PC-9 (cell line): ENCODE measurements at regions not wholly inside any gene's neighbourhood (a gene's known extent, or its start where the extent isn't known, plus 50 kb on each side); places are given as distances from the start of the nearest gene placed in this dataset.

Source experiments
- BruUV-seq: library from RNA; stranded (reverse); fragments of 400-500 nt; replicated peaks from 2 replicates; lab custom pipeline; 2021; lab: Mats Ljungman, UMichigan
- CTCF ChIA-PET: fragments of 300-600 bp; sonication (Branson Sonifier 250); formaldehyde crosslinking; loops from one replicate; lab custom pipeline; 2022; ENCODE audit warnings: antibody characterized with exemption; lab: Charles Lee
- POLR2A ChIA-PET: fragments of 300-600 bp; sonication (Branson Sonifier 250); formaldehyde crosslinking; loops from one replicate; lab custom pipeline; 2022; ENCODE audit warnings: antibody characterized with exemption; ENCODE audit not compliant: unreplicated experiment; lab: Charles Lee
- DNase-seq, 2 experiments: peaks; one replicate each; pipeline versions ENCODE4 v3.0.0 to v3.0.0-alpha.2; 2015 to 2022; ENCODE audit warnings: mixed read lengths in 1 of 2
- H2AFZ ChIP-seq: fragments of 200-600 bp; sonication (generic); 2 replicates; pipeline ENCODE4 v1.8.1; 2017; ENCODE audit warnings: antibody characterized with exemption
- H3F3A ChIP-seq: fragments of 200-600 bp; sonication (generic); 2 replicates; pipeline ENCODE4 v1.8.1; 2017; ENCODE audit warnings: antibody characterized with exemption, mild to moderate bottlenecking, low read depth; ENCODE audit not compliant: insufficient read depth
- H3K27ac ChIP-seq: fragments of 200-600 bp; sonication (generic); 2 replicates; pipeline ENCODE4 v1.6.1; 2016; ENCODE audit warnings: mixed run types
- H3K27me3 ChIP-seq: fragments of 200-600 bp; sonication (generic); 2 replicates; pipeline ENCODE4 v1.6.1; 2016; ENCODE audit warnings: low read depth, mixed run types; ENCODE audit not compliant: insufficient read depth
- H3K36me3 ChIP-seq: fragments of 200-600 bp; sonication (generic); 2 replicates; pipeline ENCODE4 v1.6.1; 2016; ENCODE audit warnings: low read depth, mixed run types
- H3K4me1 ChIP-seq: fragments of 200-600 bp; sonication (generic); replicated peaks from 2 replicates; pipeline ENCODE4 v1.6.1; 2016; ENCODE audit warnings: mixed run types; ENCODE audit not compliant: insufficient read depth
- H3K4me2 ChIP-seq: fragments of 200-600 bp; sonication (generic); 2 replicates; pipeline ENCODE4 v1.6.1; 2017; ENCODE audit warnings: mixed run types
- H3K4me3 ChIP-seq: fragments of 200-600 bp; sonication (generic); 2 replicates; pipeline ENCODE4 v1.6.1; 2016; ENCODE audit warnings: mixed run types
- H3K79me2 ChIP-seq: fragments of 200-600 bp; sonication (generic); 2 replicates; pipeline ENCODE4 v1.6.1; 2017; ENCODE audit warnings: low read depth, mixed run types
- H3K9me2 ChIP-seq: fragments of 200-600 bp; sonication (generic); 2 replicates; pipeline ENCODE4 v1.8.1; 2017; ENCODE audit warnings: mild to moderate bottlenecking; ENCODE audit not compliant: insufficient read depth
- H3K9me3 ChIP-seq: fragments of 200-600 bp; sonication (generic); 2 replicates; pipeline ENCODE4 v1.8.1; 2016; ENCODE audit warnings: low read depth; ENCODE audit not compliant: insufficient read depth
- H4K20me1 ChIP-seq: fragments of 200-600 bp; sonication (generic); 2 replicates; pipeline ENCODE4 v1.8.1; 2017; ENCODE audit not compliant: insufficient read depth
- EZH2 ChIP-seq: fragments of 200-600 bp; sonication (generic); IDR thresholded peaks from 2 replicates; pipeline ENCODE4 v1.8.0; 2017; ENCODE audit warnings: antibody characterized with exemption, low read depth
- intact Hi-C: fragments of 100-400 bp; cut with micrococcal nuclease; formaldehyde crosslinking; loops from one replicate; pipeline ENCODE4 v1.10.0; 2022; ENCODE audit not compliant: unreplicated experiment
- TF ChIP-seq, protein P1 (sequence below): fragments of 200-600 bp; sonication (generic); conservative IDR thresholded peaks from 2 replicates; pipeline ENCODE4 v1.6.1; 2017; ENCODE audit warnings: mixed run types, antibody characterized with exemption, mild to moderate bottlenecking, moderate library complexity

DNA sequence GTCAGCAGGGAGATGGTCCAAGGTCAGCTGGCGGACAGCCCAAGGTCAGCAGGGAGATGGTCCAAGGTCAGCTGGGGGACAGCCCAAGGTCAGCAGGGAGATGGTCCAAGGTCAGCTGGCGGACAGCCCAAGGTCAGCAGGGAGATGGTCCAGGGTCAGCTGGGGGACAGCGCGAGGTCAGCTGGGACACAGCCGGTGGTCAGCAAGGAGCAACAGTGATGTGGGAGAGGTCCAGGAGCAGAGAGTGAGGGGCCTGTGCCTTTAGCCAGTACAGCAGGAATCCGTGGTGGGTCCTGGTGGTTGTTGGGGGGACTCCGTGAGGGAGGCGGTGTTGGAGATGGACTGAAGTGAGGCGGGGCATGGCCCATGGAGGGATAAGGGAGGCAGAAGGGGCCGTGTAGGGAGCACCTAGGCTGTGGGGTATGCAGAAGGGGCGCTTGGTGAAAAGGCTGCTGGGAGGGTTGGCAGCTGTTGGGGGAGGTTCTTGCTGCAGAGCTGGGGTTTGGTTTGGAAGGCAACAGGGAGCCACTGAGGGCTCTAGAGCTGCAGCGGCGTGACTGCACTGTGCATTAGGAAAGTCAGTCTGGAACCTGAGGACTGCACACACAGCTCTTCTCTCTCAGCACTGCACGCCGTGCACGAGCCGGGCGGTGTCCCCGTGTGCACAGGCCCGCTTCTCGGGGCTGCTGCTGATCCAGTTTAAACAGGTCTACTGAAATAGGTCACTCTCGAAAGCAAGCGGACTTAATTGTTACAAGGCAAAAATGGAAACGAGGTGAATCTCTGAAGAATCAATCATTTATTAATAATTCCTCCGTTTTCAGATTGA lies 76.2 kb upstream of the HDAC4 start:
- CTCF ChIA-PET, result no interaction called here
- peaks cover 95% of the 10 kb centered on the region for H3K27me3 ChIP-seq
- no peaks in the 10 kb centered on the region for H4K20me1 ChIP-seq
- no peaks in the 10 kb centered on the region for H3F3A ChIP-seq
- no peaks in the 10 kb centered on the region for H3K36me3 ChIP-seq
- intact Hi-C loops, result no loop called here
- TF ChIP-seq, protein P1, sequence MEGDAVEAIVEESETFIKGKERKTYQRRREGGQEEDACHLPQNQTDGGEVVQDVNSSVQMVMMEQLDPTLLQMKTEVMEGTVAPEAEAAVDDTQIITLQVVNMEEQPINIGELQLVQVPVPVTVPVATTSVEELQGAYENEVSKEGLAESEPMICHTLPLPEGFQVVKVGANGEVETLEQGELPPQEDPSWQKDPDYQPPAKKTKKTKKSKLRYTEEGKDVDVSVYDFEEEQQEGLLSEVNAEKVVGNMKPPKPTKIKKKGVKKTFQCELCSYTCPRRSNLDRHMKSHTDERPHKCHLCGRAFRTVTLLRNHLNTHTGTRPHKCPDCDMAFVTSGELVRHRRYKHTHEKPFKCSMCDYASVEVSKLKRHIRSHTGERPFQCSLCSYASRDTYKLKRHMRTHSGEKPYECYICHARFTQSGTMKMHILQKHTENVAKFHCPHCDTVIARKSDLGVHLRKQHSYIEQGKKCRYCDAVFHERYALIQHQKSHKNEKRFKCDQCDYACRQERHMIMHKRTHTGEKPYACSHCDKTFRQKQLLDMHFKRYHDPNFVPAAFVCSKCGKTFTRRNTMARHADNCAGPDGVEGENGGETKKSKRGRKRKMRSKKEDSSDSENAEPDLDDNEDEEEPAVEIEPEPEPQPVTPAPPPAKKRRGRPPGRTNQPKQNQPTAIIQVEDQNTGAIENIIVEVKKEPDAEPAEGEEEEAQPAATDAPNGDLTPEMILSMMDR, result no peak
- TF ChIP-seq EZH2, result no peak
- no TSS peak for BruUV-seq
- H3K9me2 ChIP-seq, result no peaks in the 10 kb centered on the region
- H3K4me2 ChIP-seq, result no peak overlapping the region
- no peak for DNase-seq
- no peak overlapping the region for H3K27ac ChIP-seq
- H2AFZ ChIP-seq, result no peak overlapping the region
- no peak overlapping the region for H3K4me3 ChIP-seq
- H3K79me2 ChIP-seq, result no peaks in the 10 kb centered on the region
- H3K9me3 ChIP-seq, result no peaks in the 10 kb centered on the region
- POLR2A ChIA-PET, result no interaction called here
- no peaks in the 10 kb centered on the region for H3K4me1 ChIP-seq

DNA sequence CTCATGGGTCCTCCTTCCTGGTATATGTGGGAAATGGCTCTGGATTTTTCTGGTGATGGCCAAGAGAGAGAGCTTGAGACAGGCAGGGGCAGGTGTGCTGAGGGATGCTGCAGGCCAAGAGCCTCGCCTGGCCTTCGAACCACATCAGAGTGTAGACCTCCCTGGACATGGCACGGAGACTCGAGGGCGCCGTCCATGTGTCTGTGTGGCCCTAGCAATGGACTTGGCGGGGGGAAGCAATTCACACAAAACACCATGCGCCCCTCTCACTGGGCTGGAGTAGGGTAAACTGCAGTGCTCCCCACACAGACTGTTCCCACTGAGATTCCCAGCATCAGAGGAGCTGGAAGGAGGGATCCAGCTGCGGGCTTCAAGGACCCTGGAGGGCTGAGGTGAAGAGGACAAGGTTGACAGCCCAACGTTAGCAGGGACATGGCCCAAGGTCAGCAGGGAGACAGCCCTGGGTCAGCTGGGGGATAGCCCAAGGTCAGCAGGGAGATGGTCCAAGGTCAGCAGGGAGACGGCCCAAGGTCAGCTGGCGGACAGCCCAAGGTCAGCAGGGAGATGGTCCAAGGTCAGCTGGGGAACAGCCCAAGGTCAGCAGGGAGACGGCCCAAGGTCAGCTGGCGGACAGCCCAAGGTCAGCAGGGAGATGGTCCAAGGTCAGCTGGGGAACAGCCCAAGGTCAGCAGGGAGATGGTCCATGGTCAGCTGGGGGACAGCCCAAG lies 75.4 kb upstream of the HDAC4 start:
- no peaks in the 10 kb centered on the region for H3K79me2 ChIP-seq
- no peaks in the 10 kb centered on the region for H4K20me1 ChIP-seq
- no peaks in the 10 kb centered on the region for H3K36me3 ChIP-seq
- TF ChIP-seq, protein P1, result no peak
- TF ChIP-seq EZH2, result no peak
- no TSS peak for BruUV-seq
- H3K27me3 ChIP-seq, result peaks cover 95% of the 10 kb centered on the region
- H2AFZ ChIP-seq, result no peak overlapping the region
- H3K4me3 ChIP-seq, result no peak overlapping the region
- no peaks in the 10 kb centered on the region for H3F3A ChIP-seq
- no peak overlapping the region for H3K27ac ChIP-seq
- POLR2A ChIA-PET, result no interaction called here
- H3K4me1 ChIP-seq, result no peaks in the 10 kb centered on the region
- DNase-seq, result no peak
- no peak overlapping the region for H3K4me2 ChIP-seq
- CTCF ChIA-PET, result no interaction called here
- H3K9me2 ChIP-seq, result no peaks in the 10 kb centered on the region
- H3K9me3 ChIP-seq, result no peaks in the 10 kb centered on the region
- intact Hi-C loops, result no loop called here

DNA sequence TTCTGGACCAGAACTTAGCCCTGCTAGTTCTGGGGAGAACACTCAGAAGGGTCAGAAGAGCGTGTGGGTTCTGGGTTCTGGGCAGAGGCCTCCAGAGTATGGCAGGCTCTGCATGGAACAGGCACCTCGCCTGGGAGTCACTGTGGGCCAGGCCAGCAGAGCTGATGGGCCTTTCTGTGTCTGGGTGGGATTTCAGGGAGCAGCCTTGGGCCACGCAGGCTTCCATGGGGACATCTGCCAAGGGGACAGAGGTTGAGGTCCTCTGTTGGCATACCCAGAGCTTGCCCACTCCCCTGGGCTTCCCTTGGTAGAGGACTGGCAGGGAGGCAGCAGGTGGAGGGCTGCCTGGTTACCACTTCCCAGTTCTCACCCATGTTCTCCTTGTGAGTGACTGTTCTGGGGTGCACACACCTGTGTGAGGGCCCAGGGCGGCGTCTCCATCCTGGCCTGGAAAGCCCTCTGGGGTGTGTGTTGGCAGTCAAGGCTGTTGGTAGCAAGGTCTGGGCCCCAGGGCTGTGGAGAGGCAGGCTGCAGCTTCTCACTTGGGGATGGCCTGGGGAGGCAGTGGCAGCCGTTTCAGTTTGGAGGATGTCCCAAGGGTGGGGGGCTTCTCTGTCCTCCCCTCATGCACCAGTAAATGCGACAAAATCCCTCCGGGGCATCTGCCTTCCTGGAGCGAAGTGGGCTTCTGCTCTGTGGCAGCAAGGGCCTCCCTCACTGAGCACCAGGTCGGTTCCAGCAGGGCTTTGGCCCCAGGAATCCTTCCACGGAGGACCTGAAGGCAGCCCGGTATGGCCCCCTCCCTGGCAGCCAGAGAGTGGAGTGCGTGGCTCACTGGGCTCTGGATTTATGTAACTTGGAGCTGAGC lies 74.6 kb upstream of the HDAC4 start:
- Histone ChIP-seq H3F3A (no peaks in the 10 kb centered on the region), H3K9me3 (no peaks in the 10 kb centered on the region), H3K4me3 (no peak overlapping the region), H3K4me1 (no peaks in the 10 kb centered on the region), H3K79me2 (no peaks in the 10 kb centered on the region), H3K27ac (no peak overlapping the region), H3K9me2 (no peaks in the 10 kb centered on the region), H2AFZ (no peak overlapping the region), H3K27me3 (peaks cover 95% of the 10 kb centered on the region), H3K4me2 (no peak overlapping the region), H4K20me1 (no peaks in the 10 kb centered on the region), H3K36me3 (no peaks in the 10 kb centered on the region)
- no peak for DNase-seq
- BruUV-seq, result no TSS peak
- intact Hi-C loops, result no loop called here
- TF ChIP-seq EZH2, result no peak
- TF ChIP-seq, protein P1, result no peak
- ChIA-PET POLR2A (no interaction called here), CTCF (no interaction called here)
